Body of pancreas (tissue), 4 donors: ENCODE measurements at regions not wholly inside any gene's neighbourhood (a gene's known extent, or its start where the extent isn't known, plus 50 kb on each side); places are given as distances from the start of the nearest gene placed in this dataset.

Experiments used
- ATAC-seq: fragments of 150-250 bp; one replicate; pipeline ENCODE4 v1.9.1; 2016
- DNase-seq, 4 donors: peaks; one replicate each; pipeline ENCODE4 v3.0.0-alpha.2; 2019
- H3K27ac ChIP-seq, 4 donors: fragments of 200-600 bp; sonication (generic); 1 replicate in 3 of 4; 2 replicates in 1 of 4; pipeline versions ENCODE4 v1.5.1 to v1.6.1; 2016 to 2019; ENCODE audit warnings: mild to moderate bottlenecking in 1 of 4, mixed read lengths in 1 of 4, moderate library complexity in 1 of 4
- H3K27me3 ChIP-seq, 2 donors: fragments of 200-600 bp; sonication (generic); one replicate each; pipeline ENCODE4 v1.6.0; 2016; ENCODE audit warnings: mild to moderate bottlenecking in 1 of 2
- H3K36me3 ChIP-seq, 2 donors: fragments of 200-600 bp; sonication (generic); replicated peaks in 1 of 2; 2 replicates each; pipeline ENCODE4 v1.5.1; 2016; ENCODE audit warnings: low read depth in 2 of 2; ENCODE audit not compliant: insufficient read depth in 1 of 2
- H3K4me1 ChIP-seq: fragments of 200-600 bp; sonication (generic); one replicate; pipeline ENCODE4 v1.6.0; 2016
- H3K4me3 ChIP-seq, 2 donors: fragments of 200-600 bp; sonication (generic); 1 replicate in 1 of 2; 2 replicates in 1 of 2; pipeline ENCODE4 v1.5.1; 2016 to 2019
- H3K9me3 ChIP-seq, 3 donors: fragments of 200-600 bp; sonication (generic); 1 replicate in 2 of 3; 2 replicates in 1 of 3; pipeline ENCODE4 v1.5.1; 2016
- CTCF ChIP-seq, 7 experiments: fragments of 450-650 bp in 4 of 7; fragments of 200-600 bp in 3 of 7; sonication (generic) in 3 of 7; IDR thresholded peaks; one replicate each; pipeline ENCODE4 v1.5.1; 2016 to 2019; ENCODE audit warnings: antibody characterized with exemption in 7 of 7
- POLR2A ChIP-seq, 3 donors: fragments of 450-650 bp; IDR thresholded peaks; one replicate each; pipeline ENCODE4 v1.6.1; 2016; ENCODE audit warnings: antibody characterized with exemption in 3 of 3, mild to moderate bottlenecking in 2 of 3
- WGBS, 2 donors: methylation state at CpG; one replicate each; pipeline ENCODE4 v1.1.5; 2017; 5-methylcytosine and 5-hydroxymethylcytosine counted together
- intact Hi-C: fragments of 100-400 bp; cut with DNase I; formaldehyde crosslinking; loops from one replicate; pipeline ENCODE4 v1.15.1; 2023

DNA sequence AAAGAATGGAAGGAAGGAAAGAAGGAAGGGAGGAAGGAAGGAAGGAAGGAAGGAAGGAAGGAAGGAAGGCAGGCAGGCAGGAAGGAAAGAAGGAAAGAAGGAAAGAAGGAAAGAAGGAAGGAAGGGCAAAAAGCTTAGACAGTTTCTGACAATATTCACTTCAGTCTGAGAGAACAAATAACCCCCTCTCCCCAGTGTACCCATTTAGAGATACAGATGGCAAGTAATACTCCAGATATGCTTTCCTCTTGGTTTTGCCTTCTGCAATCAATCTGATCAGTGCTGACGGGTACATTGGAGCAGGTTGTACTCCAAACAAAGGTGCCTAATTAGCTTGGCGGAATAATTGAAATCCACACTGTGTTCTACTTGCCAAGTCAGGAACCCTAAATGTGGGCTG is 534.6 kb upstream of the TMEFF2 start:
- no peak for DNase-seq
- no peaks in the 10 kb centered on the region for H3K4me1 ChIP-seq
- no peaks in the 10 kb centered on the region for H3K27me3 ChIP-seq
- no peak for ATAC-seq
- no peaks in the 10 kb centered on the region for H3K9me3 ChIP-seq
- intact Hi-C loops: no loop called here
- H3K36me3 ChIP-seq: no peaks in the 10 kb centered on the region
- no peak for TF ChIP-seq CTCF (IDR thresholded peaks at IDR 0.05)
- TF ChIP-seq POLR2A (IDR thresholded peaks at IDR 0.05): no peak
- H3K27ac ChIP-seq: no peak overlapping the region
- H3K4me3 ChIP-seq: no peak overlapping the region
- WGBS, 2 donors: 73 to 74% methylated on average over 2 of the region's 2 CpGs

DNA sequence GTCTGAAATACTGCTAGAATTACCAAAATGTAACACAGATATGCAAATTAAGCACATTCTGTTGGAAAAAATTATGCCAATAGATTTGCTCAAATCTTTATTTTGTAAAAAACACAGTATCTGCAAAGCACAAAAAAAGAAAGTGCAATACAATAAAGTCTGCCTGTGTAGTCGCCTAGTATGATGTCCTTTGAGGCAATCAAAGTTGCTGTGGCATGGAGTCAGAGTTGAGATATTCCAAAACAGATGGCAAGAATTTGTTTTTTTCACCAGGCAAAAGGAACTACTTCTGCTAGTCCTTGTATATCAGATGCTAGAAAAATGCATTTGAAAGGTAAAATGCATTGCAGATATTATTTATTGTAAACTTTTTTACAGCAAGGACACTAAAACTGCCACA is 531.3 kb upstream of the TMEFF2 start:
- intact Hi-C loops: no loop called here
- 16 to 49% methylated on average over 1 of the region's 1 CpG for WGBS, 2 donors
- no peaks in the 10 kb centered on the region for H3K36me3 ChIP-seq
- TF ChIP-seq CTCF (IDR thresholded peaks at IDR 0.05) (no peak), POLR2A (IDR thresholded peaks at IDR 0.05) (no peak)
- no peaks in the 10 kb centered on the region for H3K9me3 ChIP-seq
- no peak overlapping the region for H3K4me3 ChIP-seq
- no peak for DNase-seq
- no peak for ATAC-seq
- H3K4me1 ChIP-seq: no peaks in the 10 kb centered on the region
- H3K27me3 ChIP-seq: no peaks in the 10 kb centered on the region
- H3K27ac ChIP-seq: no peak overlapping the region

DNA sequence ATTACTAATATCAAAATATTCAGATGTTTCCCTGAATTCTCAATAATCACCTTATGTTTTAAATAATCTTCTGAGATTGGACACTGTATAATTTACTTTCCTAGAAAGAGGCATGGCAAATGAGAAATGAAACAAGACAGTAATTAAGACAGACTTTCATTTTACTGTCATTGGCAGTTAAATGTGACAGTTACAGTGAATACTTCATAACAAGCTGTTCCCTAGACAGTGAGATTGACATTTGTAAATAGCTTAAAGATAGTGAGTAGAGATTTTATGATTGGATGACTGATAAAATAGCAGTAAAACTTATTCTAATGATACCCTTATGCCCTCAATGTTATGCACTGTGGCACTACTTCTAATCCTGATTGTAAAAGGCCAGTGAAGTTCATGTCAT is 524.9 kb upstream of the TMEFF2 start:
- H3K9me3 ChIP-seq: no peaks in the 10 kb centered on the region
- no peaks in the 10 kb centered on the region for H3K4me1 ChIP-seq
- DNase-seq: no peak
- TF ChIP-seq POLR2A (IDR thresholded peaks at IDR 0.05): no peak
- TF ChIP-seq CTCF (IDR thresholded peaks at IDR 0.05): no peak
- H3K36me3 ChIP-seq: no peaks in the 10 kb centered on the region
- H3K27ac ChIP-seq: no peak overlapping the region
- no peak for ATAC-seq
- no peaks in the 10 kb centered on the region for H3K27me3 ChIP-seq
- H3K4me3 ChIP-seq: no peak overlapping the region
- intact Hi-C loops: no loop called here

DNA sequence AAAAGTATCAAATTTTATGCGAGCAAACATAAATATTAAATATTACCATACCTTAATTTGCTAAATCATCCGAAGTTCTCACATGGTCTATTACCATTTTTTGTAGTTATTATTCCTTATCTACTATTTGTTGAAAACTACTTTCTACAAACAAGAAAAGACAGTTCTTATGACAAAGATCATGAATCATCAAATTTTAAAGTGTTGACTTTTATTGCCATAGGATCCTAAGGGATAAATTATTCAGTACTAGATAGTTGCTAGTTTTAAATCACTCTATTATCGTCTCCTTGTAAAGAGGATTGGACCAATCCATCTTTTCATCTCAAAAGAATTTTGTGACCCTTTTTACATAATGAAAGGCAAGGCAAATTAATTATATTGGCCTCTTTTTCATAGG is 523.6 kb upstream of the TMEFF2 start:
- 73 to 79% methylated on average over 3 of the region's 3 CpGs for WGBS, 2 donors

More for the DNA sequence above, 523.6 kb upstream of the TMEFF2 start:
- no peak overlapping the region for H3K27ac ChIP-seq
- no peaks in the 10 kb centered on the region for H3K36me3 ChIP-seq
- H3K4me3 ChIP-seq: no peak overlapping the region
- no peaks in the 10 kb centered on the region for H3K9me3 ChIP-seq
- intact Hi-C loops: no loop called here
- TF ChIP-seq CTCF (IDR thresholded peaks at IDR 0.05) (no peak), POLR2A (IDR thresholded peaks at IDR 0.05) (no peak)
- H3K4me1 ChIP-seq: no peaks in the 10 kb centered on the region
- no peak for ATAC-seq
- no peaks in the 10 kb centered on the region for H3K27me3 ChIP-seq
- DNase-seq: no peak
